Mesothelial cell of epicardium (in vitro differentiated cells): ENCODE measurements at regions not wholly inside any gene's neighbourhood (a gene's known extent, or its start where the extent isn't known, plus 50 kb on each side); places are given as distances from the start of the nearest gene placed in this dataset.

Experiments used
- DNase-seq, 2 experiments: peaks; one replicate each; pipeline ENCODE4 v3.0.0; 2021; ENCODE audit warnings: low spot score in 2 of 2; ENCODE audit not compliant: unreplicated experiment in 2 of 2
- H3K27ac Mint-ChIP-seq: 2 replicates; pipeline ENCODE4 v1.8.0; 2021; ENCODE audit warnings: mixed read lengths
- H3K27me3 Mint-ChIP-seq: 2 replicates; pipeline ENCODE4 v1.8.0; 2021; ENCODE audit warnings: low read depth, mixed read lengths
- H3K36me3 Mint-ChIP-seq: 2 replicates; pipeline ENCODE4 v1.8.0; 2021; ENCODE audit warnings: mixed read lengths
- H3K4me1 Mint-ChIP-seq: 2 replicates; pipeline ENCODE4 v1.8.0; 2021; ENCODE audit warnings: mixed read lengths
- H3K4me3 Mint-ChIP-seq: 2 replicates; pipeline ENCODE4 v1.8.0; 2021; ENCODE audit warnings: mild to moderate bottlenecking, moderate library complexity, mixed read lengths
- H3K9me3 Mint-ChIP-seq: 2 replicates; pipeline ENCODE4 v1.8.0; 2021; ENCODE audit warnings: mixed read lengths
- CTCF ChIP-seq: fragments of 200-600 bp; sonication (generic); IDR thresholded peaks from one replicate; pipeline ENCODE4 v1.5.0; 2021; ENCODE audit warnings: antibody characterized with exemption; ENCODE audit not compliant: unreplicated experiment

DNA sequence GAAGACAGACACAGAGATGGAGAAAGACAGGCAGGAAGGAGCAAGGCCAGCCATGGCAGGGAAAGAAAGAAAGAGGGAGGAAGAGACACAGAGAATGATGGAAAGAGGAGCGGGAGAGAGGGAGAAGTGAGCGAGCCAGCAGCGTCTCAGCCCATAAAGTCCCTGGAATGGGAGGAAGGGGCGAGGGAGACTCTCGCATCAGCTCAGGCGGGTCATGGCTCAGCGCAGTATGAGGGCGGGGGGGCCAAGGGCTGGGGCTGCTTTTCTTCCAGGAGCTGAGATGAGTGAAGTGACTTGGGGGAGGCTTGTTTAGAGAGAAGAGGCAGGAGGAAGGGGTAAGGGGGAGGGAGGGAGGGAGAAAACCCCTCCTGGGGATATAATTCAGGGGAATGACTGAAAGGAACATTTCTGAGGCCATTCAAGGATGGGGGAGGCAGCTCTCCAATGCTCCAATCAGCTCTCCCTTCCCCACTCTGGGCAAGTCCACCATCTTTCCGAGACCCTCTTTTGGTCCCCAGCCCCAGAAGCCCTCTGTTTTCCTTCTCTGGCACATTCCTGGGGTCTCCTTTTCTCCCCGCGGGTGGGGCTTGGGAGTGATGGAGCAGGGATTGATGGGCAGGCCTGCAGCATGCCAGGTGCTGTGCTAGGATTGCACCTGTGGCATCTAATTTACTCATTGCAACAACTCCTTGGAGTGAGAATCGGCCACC, 87.9 kb downstream of the HIF1AN start:
- Mint-ChIP-seq H3K4me1 (no peaks in the 10 kb centered on the region), H3K4me3 (no peak overlapping the region), H3K9me3 (no peaks in the 10 kb centered on the region), H3K27ac (no peak overlapping the region), H3K36me3 (no peaks in the 10 kb centered on the region), H3K27me3 (peaks cover 88% of the 10 kb centered on the region)
- no peak for TF ChIP-seq CTCF
- DNase-seq = no peak

GRCh38 chr10:100624298-100624697, 88.6 kb downstream of the HIF1AN start:
- Mint-ChIP-seq H3K27me3 (peaks cover 86% of the 10 kb centered on the region), H3K9me3 (no peaks in the 10 kb centered on the region), H3K4me3 (no peak overlapping the region), H3K27ac (no peak overlapping the region), H3K36me3 (no peaks in the 10 kb centered on the region), H3K4me1 (no peaks in the 10 kb centered on the region)
- DNase-seq = no peak
- no peak for TF ChIP-seq CTCF

DNA sequence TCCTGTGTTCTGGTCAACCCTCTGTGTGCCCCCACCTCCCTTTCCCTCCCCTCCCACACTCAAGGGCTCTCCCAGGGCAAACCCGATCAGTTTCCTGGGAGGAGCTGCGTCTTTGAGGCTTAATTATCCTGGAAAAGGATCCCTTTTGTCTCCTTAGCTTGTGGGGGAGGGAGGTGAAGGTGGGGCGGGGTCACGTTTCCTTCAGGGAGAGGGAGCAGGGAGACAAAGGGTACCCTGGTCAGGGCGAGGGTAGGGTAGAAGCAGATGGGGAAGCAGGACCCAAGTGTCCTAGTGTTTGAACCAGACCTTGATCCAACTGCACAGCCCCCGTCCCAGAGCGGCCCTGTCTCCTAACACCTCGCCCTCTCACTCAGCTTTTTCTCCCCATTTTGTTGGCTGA, 90.1 kb downstream of the HIF1AN start:
- Mint-ChIP-seq H3K36me3 (no peaks in the 10 kb centered on the region), H3K4me1 (no peaks in the 10 kb centered on the region), H3K9me3 (no peaks in the 10 kb centered on the region), H3K4me3 (no peak overlapping the region), H3K27me3 (peaks cover 80% of the 10 kb centered on the region), H3K27ac (no peak overlapping the region)
- DNase-seq = no peak
- TF ChIP-seq CTCF = no peak

DNA sequence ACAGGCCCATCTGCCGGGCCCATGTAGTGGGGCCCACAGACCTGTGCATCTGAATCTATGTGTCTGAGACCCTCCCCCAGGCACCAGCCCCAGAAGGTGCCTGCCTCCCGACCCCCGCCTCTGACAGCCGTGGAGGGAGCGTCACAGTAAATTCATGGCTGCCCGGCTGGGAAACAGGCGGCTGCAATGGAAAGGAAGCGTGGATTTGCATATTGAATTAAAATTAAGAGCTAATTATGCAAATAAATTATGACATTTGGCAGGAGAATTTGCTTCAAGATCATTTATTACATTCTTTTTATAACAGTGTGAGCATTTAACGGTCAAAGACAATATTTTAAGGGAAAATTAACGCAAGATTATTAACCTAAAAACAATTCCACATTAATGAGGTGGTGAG, 92.3 kb downstream of the HIF1AN start:
- Mint-ChIP-seq H3K36me3 (no peaks in the 10 kb centered on the region), H3K4me3 (no peak overlapping the region), H3K9me3 (no peaks in the 10 kb centered on the region), H3K27me3 (peaks cover 77% of the 10 kb centered on the region), H3K4me1 (no peaks in the 10 kb centered on the region), H3K27ac (no peak overlapping the region)
- no peak for DNase-seq
- TF ChIP-seq CTCF = no peak

GRCh38 chr10:100631192-100631591, 95.4 kb downstream of the HIF1AN start:
- H3K27ac Mint-ChIP-seq = no peak overlapping the region
- H3K9me3 Mint-ChIP-seq = no peaks in the 10 kb centered on the region
- no peak for TF ChIP-seq CTCF
- H3K27me3 Mint-ChIP-seq = peaks cover 66% of the 10 kb centered on the region
- no peak overlapping the region for H3K4me3 Mint-ChIP-seq
- H3K36me3 Mint-ChIP-seq = no peaks in the 10 kb centered on the region
- H3K4me1 Mint-ChIP-seq = no peaks in the 10 kb centered on the region
- DNase-seq = no peak

- no peaks in the 10 kb centered on the region for H3K4me1 Mint-ChIP-seq
- no peak overlapping the region for H3K4me3 Mint-ChIP-seq
- H3K27ac Mint-ChIP-seq = no peak overlapping the region
- peaks cover 66% of the 10 kb centered on the region for H3K27me3 Mint-ChIP-seq
- TF ChIP-seq CTCF = no peak
- H3K9me3 Mint-ChIP-seq = no peaks in the 10 kb centered on the region
- DNase-seq = no peak
- no peaks in the 10 kb centered on the region for H3K36me3 Mint-ChIP-seq
These were observed 96.3 kb downstream of the HIF1AN start for GRCh38 chr10:100632027-100632426.
